Effector memory CD8-positive, alpha-beta T cell (primary cell): ENCODE measurements at regions not wholly inside any gene's neighbourhood (a gene's known extent, or its start where the extent isn't known, plus 50 kb on each side); places are given as distances from the start of the nearest gene placed in this dataset.

Experiments used
- ATAC-seq: fragments of 150-1000 bp; cut with Tn5 transposase; replicated peaks from 2 replicates; pipeline ENCODE4 v1.10.0; 2021; ENCODE audit warnings: mild to moderate bottlenecking, moderate library complexity
- DNase-seq, 3 experiments: peaks; one replicate each; pipeline ENCODE4 v3.0.0; 2021
- H3K27ac Mint-ChIP-seq, 2 donors: one replicate each; pipeline ENCODE4 v1.8.0; 2022; ENCODE audit warnings: mild to moderate bottlenecking in 2 of 2, mixed read lengths in 2 of 2, moderate library complexity in 2 of 2
- H3K27me3 Mint-ChIP-seq, 2 donors: one replicate each; pipeline ENCODE4 v1.8.0; 2022; ENCODE audit warnings: mixed read lengths in 2 of 2
- H3K36me3 Mint-ChIP-seq: one replicate; pipeline ENCODE4 v1.8.0; 2022; ENCODE audit warnings: mild to moderate bottlenecking, moderate library complexity, mixed read lengths; ENCODE audit not compliant: insufficient read depth
- H3K4me1 Mint-ChIP-seq, 2 donors: one replicate each; pipeline ENCODE4 v1.8.0; 2022; ENCODE audit warnings: low read depth in 2 of 2, mixed read lengths in 2 of 2
- H3K4me3 Mint-ChIP-seq, 2 donors: one replicate each; pipeline ENCODE4 v1.8.0; 2022; ENCODE audit warnings: mild to moderate bottlenecking in 2 of 2, mixed read lengths in 2 of 2, moderate library complexity in 2 of 2
- H3K9me3 Mint-ChIP-seq, 2 donors: one replicate each; pipeline ENCODE4 v1.8.0; 2022; ENCODE audit warnings: mixed read lengths in 2 of 2

DNA sequence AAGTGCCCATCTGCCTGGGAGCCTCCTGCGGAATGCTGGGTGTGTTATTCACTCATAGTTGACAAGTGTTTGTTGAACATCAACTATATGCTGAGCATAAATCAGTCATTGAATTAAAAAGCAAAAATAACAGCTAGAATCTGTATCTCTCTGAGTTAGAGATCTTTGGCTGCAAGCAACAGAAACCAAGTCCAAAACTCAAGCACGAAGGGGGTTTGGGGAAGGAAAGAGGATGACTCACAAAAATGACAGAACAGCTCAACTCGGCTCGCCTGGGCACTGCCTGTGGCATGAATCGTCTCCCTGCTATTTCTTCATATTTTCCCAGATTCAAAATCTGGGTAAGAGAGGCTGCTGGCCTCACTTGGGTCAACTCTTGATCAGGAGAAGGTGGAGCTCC, 72.6 kb upstream of the NCOR2 start:
- no peak for DNase-seq
- peaks cover 0 to 2% of the 10 kb centered on the region in 2 donors for H3K9me3 Mint-ChIP-seq
- H3K27me3 Mint-ChIP-seq: peaks cover 19 to 65% of the 10 kb centered on the region in 2 donors
- no peak for ATAC-seq
- peaks cover 5 to 7% of the 10 kb centered on the region in 2 donors for H3K4me1 Mint-ChIP-seq
- H3K36me3 Mint-ChIP-seq: no peaks in the 10 kb centered on the region
- H3K4me3 Mint-ChIP-seq: no peak overlapping the region
- H3K27ac Mint-ChIP-seq: no peak overlapping the region

DNA sequence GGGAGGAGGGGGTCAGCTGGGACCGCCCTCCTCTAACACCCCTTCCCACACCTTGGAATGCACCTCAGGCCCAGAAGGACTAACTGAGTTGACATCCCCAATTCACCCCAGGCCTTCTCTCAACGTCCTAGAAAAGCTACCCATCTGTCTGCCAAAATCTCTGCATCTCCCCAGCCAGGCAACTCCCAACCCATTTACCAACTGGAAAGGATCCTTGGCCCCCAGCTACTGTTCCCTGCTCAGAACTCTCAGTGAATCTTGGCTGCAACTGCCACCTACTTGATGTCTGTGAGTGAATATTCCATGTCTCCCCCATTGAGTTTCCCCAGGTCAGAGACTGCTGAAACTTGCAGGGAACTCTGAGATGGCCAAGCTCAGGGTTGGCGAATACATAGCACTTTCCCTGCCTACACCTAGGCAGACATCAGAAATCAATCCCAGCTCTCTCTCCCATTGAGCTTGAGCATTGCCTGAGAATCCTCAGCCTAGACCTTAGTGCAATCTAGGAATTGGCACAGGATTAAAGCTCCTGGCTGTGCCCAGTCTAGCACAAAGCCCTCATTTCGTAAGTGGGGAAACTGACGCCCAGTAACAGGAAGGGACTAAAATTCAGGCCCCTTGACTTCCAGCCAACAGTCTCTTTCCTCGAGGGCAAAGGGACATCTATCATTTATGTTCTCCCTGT, 71.9 kb upstream of the NCOR2 start:
- Mint-ChIP-seq H3K36me3 (no peaks in the 10 kb centered on the region), H3K9me3 (peaks cover 0 to 2% of the 10 kb centered on the region in 2 donors), H3K27ac (peak overlapping the region in 1 of 2 donors; percentile 44), H3K4me1 (peaks cover 4 to 5% of the 10 kb centered on the region in 2 donors), H3K4me3 (no peak overlapping the region), H3K27me3 (peaks cover 19 to 61% of the 10 kb centered on the region in 2 donors)
- no peak for ATAC-seq
- DNase-seq: no peak

DNA sequence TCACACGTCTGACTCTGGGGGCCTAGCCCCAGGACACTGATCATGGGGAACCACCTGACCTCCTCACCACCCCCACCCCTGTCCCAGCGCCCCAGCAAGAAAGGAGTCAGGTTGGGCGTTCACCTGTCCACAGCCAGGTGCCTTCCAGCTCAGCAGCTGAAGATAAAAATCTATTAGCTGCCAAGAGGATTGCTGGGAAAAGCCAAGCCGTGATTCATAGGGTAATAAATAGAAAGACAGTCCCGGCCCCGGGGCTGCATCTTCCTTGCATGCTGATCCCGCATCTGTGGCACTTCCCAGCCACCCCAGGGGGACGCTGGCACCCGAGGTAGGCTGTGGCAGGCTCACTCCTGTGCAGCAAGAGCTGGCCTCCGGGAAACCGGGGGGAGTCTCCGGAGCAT, 70.2 kb upstream of the NCOR2 start:
- ATAC-seq: no peak
- peaks cover 19 to 68% of the 10 kb centered on the region in 2 donors for H3K27me3 Mint-ChIP-seq
- no peak for DNase-seq
- H3K4me3 Mint-ChIP-seq: no peak overlapping the region
- H3K4me1 Mint-ChIP-seq: peaks cover 4 to 5% of the 10 kb centered on the region in 2 donors
- H3K36me3 Mint-ChIP-seq: no peaks in the 10 kb centered on the region
- no peak overlapping the region for H3K27ac Mint-ChIP-seq
- peaks cover 0 to 2% of the 10 kb centered on the region in 2 donors for H3K9me3 Mint-ChIP-seq

DNA sequence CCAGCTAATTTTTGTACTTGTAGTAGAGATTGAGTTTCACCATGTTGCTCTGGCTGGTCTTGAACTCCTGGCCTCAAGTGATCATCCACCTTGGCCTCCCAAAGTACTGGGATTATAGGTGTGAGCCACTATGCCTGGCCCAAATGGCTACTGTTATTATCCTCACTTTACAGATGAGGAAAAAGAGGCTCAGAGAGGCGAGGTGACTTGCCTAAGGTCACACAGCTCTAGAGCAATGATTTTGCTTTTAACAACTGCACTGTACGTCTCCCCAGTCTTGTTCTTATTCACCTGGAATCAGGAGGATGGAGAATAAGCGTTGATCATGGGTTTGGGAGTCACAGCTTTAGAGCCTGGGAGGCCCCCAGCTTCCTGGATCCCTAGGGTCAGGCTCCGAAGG, 69.8 kb upstream of the NCOR2 start:
- peaks cover 4 to 5% of the 10 kb centered on the region in 2 donors for H3K4me1 Mint-ChIP-seq
- no peak overlapping the region for H3K4me3 Mint-ChIP-seq
- H3K27ac Mint-ChIP-seq: no peak overlapping the region
- H3K27me3 Mint-ChIP-seq: peaks cover 19 to 73% of the 10 kb centered on the region in 2 donors
- peaks cover 0 to 2% of the 10 kb centered on the region in 2 donors for H3K9me3 Mint-ChIP-seq
- ATAC-seq (no peak), DNase-seq (no peak)
- H3K36me3 Mint-ChIP-seq: no peaks in the 10 kb centered on the region

DNA sequence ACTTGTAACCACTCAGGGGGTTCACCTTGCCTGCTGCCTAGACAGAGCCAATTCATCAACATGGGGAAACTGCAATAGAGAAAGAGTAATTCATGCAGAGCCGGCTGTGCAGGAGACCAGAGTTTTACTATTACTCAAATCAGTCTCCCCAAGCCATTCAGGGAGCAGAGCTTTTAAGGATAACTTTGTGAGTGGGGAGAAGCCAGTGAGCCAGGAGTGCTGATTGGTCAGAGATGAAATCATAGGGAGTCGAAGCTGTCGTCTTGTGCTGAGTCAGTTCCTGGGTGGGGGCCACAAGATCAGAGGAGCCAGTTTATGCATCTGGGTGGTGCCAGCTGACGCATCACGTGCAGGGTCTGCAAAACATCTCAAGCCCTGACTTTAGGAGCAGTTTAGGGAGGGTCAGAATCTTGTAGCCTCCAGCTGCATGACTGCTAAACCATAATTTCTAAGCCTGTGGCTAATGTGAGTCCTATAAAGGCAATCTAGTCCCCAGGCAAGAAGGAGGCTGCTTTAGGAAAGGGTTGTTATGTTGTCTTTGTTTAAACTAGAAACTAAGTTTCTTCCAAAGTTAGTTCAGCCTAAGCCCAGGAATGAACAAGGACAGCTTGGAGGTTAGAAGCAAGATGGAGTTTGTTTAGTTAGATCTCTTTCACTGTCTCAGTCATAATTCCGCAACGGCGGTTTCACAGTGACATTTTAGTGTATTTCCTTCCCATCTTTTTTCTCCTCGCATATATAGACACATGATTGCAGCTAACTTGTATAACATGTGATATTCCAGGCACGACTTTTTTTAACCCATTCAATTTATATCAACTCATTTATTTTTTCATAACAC, 68.9 kb upstream of the NCOR2 start:
- peaks cover 0 to 2% of the 10 kb centered on the region in 2 donors for H3K9me3 Mint-ChIP-seq
- no peaks in the 10 kb centered on the region for H3K36me3 Mint-ChIP-seq
- no peak for DNase-seq
- H3K4me1 Mint-ChIP-seq: peaks cover 4 to 5% of the 10 kb centered on the region in 2 donors
- H3K27ac Mint-ChIP-seq: no peak overlapping the region
- peaks cover 19 to 68% of the 10 kb centered on the region in 2 donors for H3K27me3 Mint-ChIP-seq
- H3K4me3 Mint-ChIP-seq: peak overlapping the region in 1 of 2 donors; percentile 5
- no peak for ATAC-seq

DNA sequence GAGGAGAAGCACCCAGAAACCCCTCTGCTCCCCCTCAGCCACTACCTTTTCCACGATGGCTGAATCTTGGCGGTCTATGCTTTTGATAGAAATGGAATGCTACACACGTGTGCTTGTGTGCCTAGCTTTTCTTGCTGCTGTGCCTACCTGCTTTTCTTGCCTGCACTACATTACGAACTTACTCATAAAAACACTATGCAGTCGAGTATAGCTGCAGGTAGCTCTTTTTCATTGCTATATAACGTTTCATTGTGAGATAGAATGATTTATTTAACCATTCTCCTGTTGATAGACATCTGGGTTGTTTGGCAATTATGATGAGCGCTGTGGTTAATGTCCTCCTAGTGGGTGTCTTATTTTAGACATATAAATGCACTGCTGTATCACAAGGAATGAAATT, 67.9 kb upstream of the NCOR2 start:
- Mint-ChIP-seq H3K27me3 (peaks cover 17 to 63% of the 10 kb centered on the region in 2 donors), H3K27ac (no peak overlapping the region), H3K4me3 (no peak overlapping the region), H3K4me1 (peaks cover 4 to 5% of the 10 kb centered on the region in 2 donors), H3K36me3 (no peaks in the 10 kb centered on the region), H3K9me3 (peaks cover 0 to 2% of the 10 kb centered on the region in 2 donors)
- ATAC-seq (no peak), DNase-seq (no peak)

DNA sequence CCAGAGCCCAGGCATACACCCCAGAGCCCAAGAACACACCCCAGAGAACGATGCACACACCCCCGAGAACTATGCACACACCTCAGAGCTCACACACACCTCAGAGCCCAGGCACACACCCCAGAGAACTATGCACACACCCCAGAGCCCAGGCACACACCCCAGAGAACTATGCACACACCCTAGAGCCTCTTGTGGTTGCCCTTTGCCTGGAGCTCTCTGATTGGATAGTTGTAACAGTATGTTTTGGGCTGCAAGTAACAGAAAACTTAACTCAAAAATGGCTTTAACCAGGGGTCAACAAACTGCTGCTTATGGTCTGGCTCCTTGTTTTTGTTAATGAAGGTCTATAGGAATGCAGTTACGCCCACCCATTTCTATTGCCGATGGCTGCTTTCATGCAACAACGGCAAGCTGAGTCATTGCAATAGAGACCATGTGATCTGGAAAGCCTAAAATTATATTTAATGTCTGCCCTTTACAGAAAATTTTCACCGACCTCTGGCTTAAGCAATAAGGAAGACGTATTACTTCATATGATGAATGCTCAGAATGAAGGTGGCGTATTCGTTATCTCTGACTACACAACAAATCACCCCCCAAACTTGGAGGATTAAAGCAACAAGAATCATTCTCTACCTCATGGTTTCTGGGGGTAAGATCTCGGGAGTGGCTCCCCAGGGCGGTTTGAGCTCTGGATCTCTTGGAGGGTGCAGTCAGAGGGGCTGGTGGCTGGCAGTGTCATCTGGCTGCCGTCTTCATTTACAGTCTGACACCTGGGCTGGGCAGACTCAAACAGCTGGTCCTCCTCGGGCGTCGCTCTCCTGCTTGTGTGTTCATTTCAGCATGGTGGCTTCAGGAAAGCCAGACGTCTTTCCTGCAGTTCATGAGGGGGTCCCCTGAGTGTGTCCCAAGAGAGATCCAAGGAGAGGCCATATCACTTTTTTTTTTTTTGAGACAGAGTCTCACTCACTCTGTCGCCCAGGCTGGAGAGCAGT, 66.3 kb upstream of the NCOR2 start:
- H3K9me3 Mint-ChIP-seq: peaks cover 0 to 2% of the 10 kb centered on the region in 2 donors
- H3K27me3 Mint-ChIP-seq: peaks cover 6 to 51% of the 10 kb centered on the region in 2 donors
- H3K27ac Mint-ChIP-seq: no peak overlapping the region
- H3K4me1 Mint-ChIP-seq: peaks cover 4 to 5% of the 10 kb centered on the region in 2 donors
- H3K4me3 Mint-ChIP-seq: no peak overlapping the region
- DNase-seq (no peak), ATAC-seq (no peak)
- H3K36me3 Mint-ChIP-seq: no peaks in the 10 kb centered on the region

DNA sequence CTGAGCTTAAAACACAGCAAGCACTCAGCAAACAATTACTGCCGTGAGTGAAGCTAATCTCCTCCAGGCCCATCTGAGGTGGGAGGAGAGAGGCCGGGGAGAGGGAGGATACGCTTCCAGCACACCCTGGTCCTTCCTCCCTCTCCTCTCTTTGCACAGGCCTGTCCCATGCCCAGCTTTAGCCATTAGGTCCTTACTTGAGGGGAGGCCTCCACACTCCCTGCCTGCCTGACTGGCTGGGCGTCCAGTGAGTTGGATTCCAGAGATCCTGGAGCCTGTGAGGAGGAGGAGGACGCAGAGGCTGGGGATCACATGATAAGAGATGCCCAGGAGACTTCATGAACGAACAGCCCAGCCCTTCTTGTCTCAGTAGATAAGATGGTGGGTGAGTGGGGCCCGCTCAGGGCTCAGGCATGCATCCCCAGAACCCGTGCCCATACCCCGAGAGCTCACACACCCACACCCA, 65.1 kb upstream of the NCOR2 start:
- DNase-seq (no peak), ATAC-seq (no peak)
- no peak overlapping the region for H3K4me3 Mint-ChIP-seq
- peaks cover 4 to 5% of the 10 kb centered on the region in 2 donors for H3K4me1 Mint-ChIP-seq
- H3K27ac Mint-ChIP-seq: no peak overlapping the region
- peaks cover 0 to 2% of the 10 kb centered on the region in 2 donors for H3K9me3 Mint-ChIP-seq
- H3K27me3 Mint-ChIP-seq: peaks cover 6 to 41% of the 10 kb centered on the region in 2 donors
- no peaks in the 10 kb centered on the region for H3K36me3 Mint-ChIP-seq

DNA sequence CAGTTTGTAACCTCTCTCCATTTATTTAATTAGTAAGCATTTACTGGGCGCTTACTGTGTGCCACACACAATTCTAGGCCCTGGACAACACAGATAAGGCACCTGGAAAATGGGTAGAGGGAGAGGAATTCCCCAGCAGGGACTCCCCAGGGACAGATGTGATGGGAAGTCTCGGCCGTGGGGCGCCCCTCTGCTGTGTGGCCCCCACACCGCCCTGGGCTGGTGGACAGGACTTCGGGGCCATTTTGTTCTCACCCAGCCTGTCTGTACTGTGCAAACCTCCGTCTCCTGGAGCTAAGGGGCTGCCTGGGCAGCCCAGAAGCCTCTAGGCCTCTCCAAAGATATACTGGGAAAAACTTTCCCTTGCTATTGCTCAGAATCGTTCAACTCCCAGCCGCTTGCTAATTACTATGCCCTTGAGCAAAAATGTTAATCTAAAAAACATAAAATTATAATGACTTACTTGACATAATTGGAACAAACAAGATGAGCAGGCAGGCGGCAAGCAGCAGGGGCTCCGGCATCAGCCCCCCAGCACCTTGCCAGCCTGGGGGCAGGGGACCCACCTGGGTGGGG, 64.4 kb upstream of the NCOR2 start:
- Mint-ChIP-seq H3K36me3 (no peaks in the 10 kb centered on the region), H3K9me3 (peaks cover 0 to 2% of the 10 kb centered on the region in 2 donors), H3K27ac (peak overlapping the region in 1 of 2 donors; percentile 61), H3K4me3 (no peak overlapping the region), H3K27me3 (peaks cover 6 to 41% of the 10 kb centered on the region in 2 donors), H3K4me1 (peaks cover 4 to 5% of the 10 kb centered on the region in 2 donors)
- ATAC-seq (no peak), DNase-seq (no peak)

DNA sequence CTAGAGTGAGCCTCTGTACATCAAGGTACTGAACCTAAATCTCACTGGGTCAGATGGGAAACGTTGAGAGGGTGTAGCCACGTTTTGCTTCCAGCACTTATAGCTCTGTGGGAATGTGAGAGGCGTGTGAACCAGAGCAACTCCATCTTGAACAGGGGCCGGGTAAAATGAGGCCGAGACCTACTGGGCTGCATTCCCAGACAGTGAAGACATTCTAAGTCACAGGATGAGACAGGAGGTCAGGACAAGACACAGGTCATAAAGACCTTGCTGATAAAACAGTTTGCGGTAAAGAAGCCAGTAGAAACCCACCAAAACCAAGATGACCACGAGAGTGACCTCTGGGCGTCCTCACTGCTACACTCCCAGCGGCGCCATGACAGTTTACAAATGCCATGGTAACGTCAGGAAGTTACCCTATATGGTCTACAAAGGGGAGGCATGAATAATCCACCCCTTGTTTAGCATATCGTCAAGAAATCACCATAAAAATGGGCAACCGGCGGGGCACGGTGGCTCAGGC, 63.4 kb upstream of the NCOR2 start:
- H3K4me1 Mint-ChIP-seq: peaks cover under 1 to 3% of the 10 kb centered on the region in 2 donors
- no peak for ATAC-seq
- no peaks in the 10 kb centered on the region for H3K9me3 Mint-ChIP-seq
- H3K4me3 Mint-ChIP-seq: no peak overlapping the region
- H3K27ac Mint-ChIP-seq: peak overlapping the region in 1 of 2 donors; percentile 61
- DNase-seq: no peak
- H3K27me3 Mint-ChIP-seq: peaks cover 6 to 35% of the 10 kb centered on the region in 2 donors
- H3K36me3 Mint-ChIP-seq: no peaks in the 10 kb centered on the region

DNA sequence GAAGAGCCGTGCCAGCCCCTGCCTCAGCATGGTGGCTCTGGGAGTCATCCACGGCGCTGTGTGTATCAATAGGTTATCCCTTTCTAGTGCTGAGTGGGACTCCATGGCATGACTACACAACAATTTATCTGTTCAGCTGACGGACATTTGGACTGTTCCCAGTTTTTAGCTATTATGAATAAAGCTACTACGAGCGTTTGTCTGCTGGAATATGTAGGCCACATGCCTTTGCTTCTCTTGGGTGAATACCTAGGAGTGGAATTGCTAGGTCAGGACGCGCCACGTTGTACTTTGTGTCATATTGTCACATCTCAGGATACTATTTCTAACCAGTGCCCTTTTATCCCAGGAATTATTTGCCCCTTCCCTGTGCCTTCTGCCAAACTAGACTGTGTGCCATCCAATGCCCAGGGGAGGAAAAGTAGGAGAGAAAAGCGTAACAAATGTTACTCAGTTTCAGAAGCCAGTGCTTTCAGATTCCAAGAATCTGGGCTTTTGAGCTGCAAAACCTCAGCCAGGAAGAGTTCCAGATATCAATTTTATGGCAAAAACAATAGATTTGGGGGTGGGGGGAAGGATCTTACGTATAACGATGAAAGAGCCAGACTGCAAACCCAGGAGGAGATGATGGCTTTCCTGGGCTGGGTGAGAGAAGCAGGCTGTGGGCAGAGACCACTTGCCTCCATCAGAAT, 62.5 kb upstream of the NCOR2 start:
- no peak for DNase-seq
- no peak overlapping the region for H3K4me3 Mint-ChIP-seq
- no peaks in the 10 kb centered on the region for H3K9me3 Mint-ChIP-seq

DNA sequence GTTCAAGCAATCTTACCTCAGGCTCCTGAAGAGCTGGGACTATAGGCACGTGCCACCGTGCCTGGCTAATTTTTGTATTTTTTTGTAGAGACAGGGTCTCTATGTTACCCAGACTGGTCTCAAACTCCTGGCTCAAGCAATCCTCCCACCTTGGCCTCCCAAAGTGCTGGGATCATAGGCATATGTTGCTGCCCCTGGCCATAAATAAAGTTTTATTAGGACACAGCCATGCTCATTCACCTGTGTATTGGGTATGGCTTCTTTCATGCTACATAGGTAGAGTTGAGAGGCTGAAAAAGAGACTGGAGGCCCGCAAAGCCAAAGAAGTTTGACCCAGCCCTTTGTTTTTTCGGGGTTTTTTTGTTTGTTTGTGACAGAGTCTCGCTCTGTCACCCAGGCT, 61.7 kb upstream of the NCOR2 start:
- no peak overlapping the region for H3K4me3 Mint-ChIP-seq
- H3K36me3 Mint-ChIP-seq: no peaks in the 10 kb centered on the region

More for the DNA sequence above, 62.5 kb upstream of the NCOR2 start:
- Mint-ChIP-seq H3K27ac (no peak overlapping the region), H3K27me3 (peaks cover 6 to 31% of the 10 kb centered on the region in 2 donors), H3K4me1 (peaks cover 0 to 3% of the 10 kb centered on the region in 2 donors), H3K36me3 (no peaks in the 10 kb centered on the region)
- no peak for ATAC-seq

More for the DNA sequence above, 61.7 kb upstream of the NCOR2 start:
- DNase-seq (no peak), ATAC-seq (no peak)
- no peak overlapping the region for H3K27ac Mint-ChIP-seq
- H3K27me3 Mint-ChIP-seq: peaks cover 6 to 28% of the 10 kb centered on the region in 2 donors
- H3K4me1 Mint-ChIP-seq: peaks cover 0 to 3% of the 10 kb centered on the region in 2 donors
- no peaks in the 10 kb centered on the region for H3K9me3 Mint-ChIP-seq
